NCI-H146 (cell line): ENCODE measurements at regions not wholly inside any gene's neighbourhood (a gene's known extent, or its start where the extent isn't known, plus 50 kb on each side); places are given as distances from the start of the nearest gene placed in this dataset.
"Not testable (repeated sequence)": the region's sequence is repeated elsewhere in the genome, so short reads cannot be mapped to it uniquely, and the experiment has no call there.

Experiments
- DNase-seq: peaks from one replicate; lab custom pipeline; 2025; lab: John Stamatoyannopoulos, UW

DNA sequence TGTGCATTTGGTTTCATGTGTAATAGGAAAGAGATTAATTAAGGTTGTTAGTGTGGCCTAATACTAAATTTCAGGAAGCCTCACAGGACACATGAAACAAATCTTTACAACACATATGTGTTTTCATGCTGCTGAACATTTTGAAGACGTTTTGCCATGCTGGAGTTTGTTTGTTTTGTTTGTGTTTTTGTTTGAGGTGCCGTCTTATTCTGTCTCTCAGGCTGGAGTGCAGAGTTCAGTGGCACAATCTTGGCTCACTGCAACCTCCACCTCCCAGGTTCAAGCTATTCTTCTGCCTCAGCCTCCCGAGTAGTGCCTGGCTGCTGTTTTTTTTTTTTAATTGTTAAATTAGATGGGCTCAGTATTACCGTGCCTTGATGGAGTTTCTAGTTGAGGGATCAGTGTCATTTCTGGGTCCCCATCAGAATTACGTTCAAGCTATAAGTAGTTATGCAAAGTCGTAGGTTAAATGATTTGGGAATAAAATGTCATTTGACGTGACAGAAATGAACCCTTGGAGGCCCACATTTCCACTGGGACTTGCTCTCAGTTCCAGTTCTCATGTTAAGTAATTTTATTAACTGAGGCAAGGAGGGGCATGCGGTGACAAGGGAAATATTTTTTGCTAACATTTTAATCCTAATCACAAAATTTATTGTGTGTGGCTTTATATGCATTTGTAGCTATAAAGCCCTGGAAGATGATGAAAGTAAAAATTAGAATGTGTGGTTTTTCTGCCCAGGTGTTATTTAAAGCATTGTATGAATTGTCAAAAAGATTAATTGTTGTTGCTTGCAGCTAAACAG is 196.9 kb downstream of the TM9SF2 start:
- DNase-seq, result no peak

DNA sequence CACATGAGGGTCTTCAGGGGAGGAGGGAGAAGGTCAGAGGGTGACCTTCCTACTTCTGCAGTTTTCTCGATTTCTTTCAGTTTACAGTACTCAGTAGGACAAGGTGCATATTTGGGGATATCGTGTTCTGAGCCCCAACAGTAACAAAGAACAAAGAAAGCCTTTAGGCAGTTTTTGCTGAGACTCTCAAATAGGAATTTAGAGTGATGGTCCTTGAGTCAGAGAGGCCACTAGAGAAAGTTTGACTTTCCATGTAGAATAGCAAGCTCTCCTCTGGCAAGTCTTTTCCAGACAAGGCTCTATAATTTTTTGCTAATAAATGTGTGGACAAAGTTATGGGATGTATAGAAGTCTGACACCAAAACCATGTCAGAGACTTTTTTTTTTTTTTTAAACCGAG is 194.6 kb downstream of the TM9SF2 start:
- DNase-seq, result no peak

DNA sequence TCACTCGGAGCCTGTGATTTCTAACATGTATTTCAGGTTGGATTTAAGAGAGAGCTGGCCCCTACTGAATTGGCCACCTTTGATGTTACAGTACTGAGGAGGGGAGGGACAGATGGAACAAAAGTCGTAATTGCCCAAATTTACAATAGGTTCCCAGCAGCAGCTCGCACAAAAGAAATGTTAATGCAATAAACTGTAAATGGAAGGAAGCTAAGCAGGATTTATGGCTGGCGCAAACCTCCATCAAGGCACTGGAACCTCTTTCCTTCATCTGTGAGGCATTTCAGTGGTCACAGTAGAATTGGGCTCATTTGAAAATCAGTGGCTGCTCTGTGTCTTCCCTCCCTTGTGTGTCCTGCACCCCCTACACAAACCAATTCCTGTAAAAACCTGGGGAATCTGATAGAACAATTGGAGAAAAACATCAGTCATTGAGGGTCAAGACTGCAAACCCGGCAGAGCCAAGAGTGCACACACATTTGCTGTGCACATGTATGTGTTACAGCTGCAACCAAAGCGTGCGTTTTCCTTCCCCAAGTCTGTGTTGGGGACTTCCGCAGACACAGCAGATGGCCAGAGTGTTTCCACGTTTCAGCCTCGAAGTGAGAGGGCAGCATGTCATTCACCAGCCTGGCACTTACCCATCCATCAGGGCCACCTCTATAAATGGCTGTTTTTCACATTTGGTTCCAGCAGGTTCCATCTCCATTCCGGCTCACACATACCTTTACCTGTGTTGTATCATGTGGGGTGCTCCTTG is 192.8 kb downstream of the TM9SF2 start:
- DNase-seq, result peak; percentile 8

GRCh38 chr13:99693351-99693750 is 192.1 kb downstream of the TM9SF2 start:
- DNase-seq, result no peak

- DNase-seq, result no peak
Observed at GRCh38 chr13:99692854-99693253, 191.6 kb downstream of the TM9SF2 start.

DNA sequence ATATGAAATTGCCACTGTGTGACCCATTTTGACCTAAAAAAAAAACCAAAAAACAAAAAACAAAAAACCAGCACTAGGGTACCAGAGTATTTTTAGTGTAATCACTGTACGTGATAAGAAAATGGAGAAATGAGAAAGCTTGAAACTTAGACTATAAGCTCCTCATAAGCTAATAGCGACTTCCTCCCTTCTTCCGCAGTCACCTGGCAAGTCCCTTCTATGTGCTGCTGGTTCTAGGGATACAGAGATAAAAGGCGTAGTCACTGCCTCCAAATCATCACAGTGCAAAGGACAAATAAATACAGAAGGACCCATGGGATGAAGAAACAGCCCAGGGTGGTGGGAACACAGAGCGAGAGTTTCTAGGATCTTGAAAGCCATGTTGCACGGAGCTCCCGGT is 190.3 kb downstream of the TM9SF2 start:
- no peak for DNase-seq

- DNase-seq, result peak; percentile 57
Observed at GRCh38 chr13:99690426-99691174, 189.3 kb downstream of the TM9SF2 start.

GRCh38 chr13:99689955-99690354 is 188.7 kb downstream of the TM9SF2 start:
- DNase-seq, result peak; percentile 39

DNA sequence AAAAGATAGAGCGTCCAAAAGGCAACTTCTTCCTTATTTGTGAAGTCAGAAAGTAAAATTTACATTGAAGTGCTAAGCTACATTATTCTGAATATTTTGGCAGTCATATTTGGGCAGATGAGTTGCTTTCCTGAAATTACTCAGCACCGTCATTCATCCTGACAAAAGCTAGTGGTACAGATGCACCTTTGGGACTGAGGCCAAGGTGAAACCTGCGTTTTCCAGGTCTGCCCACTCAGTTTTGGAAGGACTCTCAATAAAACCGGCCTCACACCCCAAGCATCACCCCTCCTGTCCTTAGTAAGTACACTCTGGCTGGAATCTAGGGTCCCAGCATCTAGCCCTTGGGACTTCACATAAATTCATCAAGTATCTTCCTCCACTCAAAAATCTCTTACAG is 187.5 kb downstream of the TM9SF2 start:
- no peak for DNase-seq

DNA sequence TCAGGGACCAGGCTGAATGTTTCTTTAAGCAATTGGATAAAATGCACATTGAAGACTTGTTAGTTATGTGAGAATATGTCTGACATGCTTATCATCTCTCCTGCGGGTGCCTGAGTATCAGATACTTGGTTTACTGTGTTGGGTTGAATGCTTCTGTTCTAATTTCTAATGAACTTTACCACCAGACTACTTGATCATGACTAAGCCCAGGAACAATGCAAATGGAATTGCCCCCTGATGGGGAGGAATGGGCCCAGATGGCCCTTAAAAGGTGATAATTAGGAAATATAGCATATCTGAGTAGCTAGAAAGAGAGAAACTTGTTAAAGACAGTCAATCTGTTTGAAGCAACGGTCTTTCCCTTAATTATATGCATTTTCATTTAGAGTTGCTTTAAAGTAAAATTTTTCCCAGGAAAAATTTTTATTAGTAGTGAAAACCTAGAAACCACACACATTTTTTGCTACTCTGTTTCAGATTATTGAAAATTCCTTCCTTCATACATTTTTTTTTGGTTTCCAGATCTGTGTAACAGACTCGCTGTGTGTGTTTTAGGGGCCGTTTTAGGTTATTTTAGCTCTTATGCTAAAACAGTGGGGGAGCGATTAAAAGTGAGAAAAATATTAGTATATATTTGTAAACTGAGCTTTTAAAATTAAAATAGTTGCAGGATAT is 186.6 kb downstream of the TM9SF2 start:
- peak; percentile 49 for DNase-seq

- peak; percentile 68 for DNase-seq
Observed at GRCh38 chr13:99686944-99687411, 185.7 kb downstream of the TM9SF2 start.

GRCh38 chr13:99686157-99686572 is 184.9 kb downstream of the TM9SF2 start:
- DNase-seq, result peak; percentile 21

DNA sequence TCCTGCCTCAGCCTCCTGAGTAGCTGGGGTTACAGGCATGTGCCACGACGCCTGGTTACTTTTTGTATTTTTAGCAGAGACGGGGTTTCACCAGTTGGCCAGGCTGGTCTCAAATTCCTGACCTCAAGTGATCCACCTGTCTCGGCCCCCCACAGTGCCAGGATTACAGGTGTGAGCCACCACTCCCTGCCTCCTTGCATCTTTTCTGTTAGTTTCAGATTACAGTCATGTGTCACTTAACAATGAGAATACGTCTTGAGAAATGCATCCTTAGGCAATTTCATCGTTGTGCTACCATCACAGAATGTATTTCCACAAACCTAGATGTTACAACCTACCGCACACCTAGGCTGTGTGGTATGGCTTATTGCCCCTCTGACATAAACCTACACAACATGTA is 180.4 kb downstream of the TM9SF2 start:
- DNase-seq, result peak; percentile 11

DNA sequence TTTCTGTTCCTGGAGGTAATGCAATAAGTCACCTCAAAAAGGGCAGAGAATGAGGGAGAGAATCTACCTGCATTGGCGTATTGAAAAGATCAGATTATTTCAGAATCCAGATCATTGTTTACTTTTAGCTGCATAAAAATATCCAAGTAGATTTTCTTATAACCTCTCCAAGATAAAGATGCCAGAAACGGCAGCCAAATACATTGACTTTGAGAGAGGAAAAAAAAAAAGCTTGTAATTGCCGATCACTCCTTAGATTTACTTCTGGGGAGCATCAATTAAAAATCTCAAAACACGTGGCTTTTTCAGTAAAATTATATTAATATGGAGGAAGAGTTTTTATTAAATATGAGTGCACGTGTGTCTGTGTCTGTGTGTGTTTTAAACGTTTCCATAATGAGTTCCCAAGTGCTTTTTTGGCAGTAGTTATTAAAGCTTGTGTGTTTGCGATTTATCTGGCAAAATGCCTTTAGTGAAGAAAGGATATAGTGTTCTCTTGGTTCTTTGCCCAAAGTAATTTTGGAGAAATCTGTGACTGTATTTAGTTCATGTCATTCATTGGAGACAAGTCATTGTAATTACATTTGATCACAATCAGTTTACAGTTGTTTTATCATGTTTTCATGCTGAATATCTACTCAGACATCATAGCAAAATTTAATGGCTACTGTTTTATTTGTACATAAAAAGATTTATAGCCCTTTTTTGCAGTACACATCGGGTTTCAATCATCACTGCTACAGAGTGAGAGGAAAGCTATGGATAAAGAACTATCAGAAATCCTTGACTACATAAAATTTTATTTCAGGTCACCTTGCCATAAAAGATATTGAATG is 176.1 kb downstream of the TM9SF2 start:
- DNase-seq, result no peak

DNA sequence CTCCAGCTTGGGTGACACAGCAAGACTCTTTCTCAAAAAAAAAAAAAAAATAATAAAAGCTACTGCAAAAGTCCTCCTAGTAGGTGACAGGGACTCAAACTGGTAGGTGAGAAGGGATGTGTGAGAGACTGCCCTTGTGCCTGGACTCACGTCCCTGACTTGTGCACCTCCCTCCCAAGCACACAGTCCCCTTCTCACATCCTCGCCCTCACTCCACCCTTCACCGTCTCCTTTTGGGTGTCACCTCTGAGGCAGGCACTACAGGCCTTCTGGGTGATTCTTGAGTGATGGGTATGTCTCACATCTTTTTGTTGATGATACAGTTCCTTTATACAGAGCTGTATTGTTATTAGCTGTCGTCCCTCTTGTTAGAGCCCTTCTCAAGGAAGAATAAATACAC is 170.5 kb downstream of the TM9SF2 start:
- no peak for DNase-seq

GRCh38 chr13:99669096-99669495 is 167.8 kb downstream of the TM9SF2 start:
- not testable (repeated sequence) for DNase-seq

- no peak for DNase-seq
Observed at GRCh38 chr13:99666146-99666805, 165.0 kb downstream of the TM9SF2 start.

- no peak for DNase-seq
Observed at GRCh38 chr13:99665711-99666110, 164.4 kb downstream of the TM9SF2 start.

DNA sequence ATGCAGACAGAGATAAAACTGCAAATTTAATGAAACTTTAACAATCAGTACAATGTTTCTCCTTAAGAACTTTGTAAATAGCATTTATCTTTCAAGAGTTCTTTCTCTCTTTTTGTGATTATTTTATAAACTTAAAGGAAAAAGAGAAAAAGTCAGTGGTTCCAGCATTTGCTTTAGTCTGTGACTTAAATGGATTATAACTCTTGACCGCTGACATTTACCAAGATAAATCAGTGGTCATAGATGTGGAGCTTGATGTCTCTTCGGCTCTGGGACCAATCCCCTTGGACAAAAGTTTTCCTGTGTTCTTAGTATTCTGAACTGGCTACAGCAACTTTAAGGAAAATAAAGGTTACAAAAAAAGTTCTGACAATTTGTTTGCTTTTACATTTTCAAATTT is 162.6 kb downstream of the TM9SF2 start:
- no peak for DNase-seq

DNA sequence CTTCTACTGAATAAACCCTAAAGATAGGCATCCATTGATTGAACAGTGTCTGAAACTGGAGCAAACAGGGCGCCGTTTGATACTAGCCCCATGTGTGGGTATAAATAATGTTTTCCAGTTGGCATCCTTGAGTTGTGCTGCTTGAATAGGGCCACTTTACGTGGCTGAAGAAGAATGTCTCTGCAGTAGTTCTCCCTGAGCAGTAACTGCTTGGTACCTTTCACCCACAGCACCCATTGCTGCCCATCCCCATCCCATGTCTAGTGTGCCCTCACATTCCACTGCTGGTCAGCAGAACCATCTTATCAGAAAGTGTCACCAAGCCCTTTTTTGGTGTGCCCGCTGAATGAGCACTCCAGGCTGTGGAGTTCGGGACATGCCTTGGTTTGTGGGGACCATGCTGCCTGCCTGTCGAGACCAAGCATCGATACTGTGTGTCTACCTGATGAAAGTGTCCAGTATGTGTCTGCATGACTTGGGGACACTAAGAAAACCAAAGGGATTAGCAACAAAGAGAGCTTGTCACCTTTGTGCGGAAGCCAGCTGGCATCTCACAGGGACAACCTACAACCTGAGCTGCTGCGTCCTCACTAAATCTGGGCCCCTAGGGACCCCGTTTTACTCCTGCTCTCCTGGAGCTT is 162.0 kb downstream of the TM9SF2 start:
- DNase-seq, result no peak
